ENCODE measurements at regions not wholly inside any gene's neighbourhood (a gene's known extent, or its start where the extent isn't known, plus 50 kb on each side); places are given as distances from the start of the nearest gene placed in this dataset. TPM values are rescaled to one million over a fixed set of nuclear protein-coding genes. Genes with fewer than 3 reads are reported as not detected.

GRCh38 chr11:28383456-28383855, 275.3 kb downstream of the METTL15 start:
- peaks cover 10% of the 10 kb centered on the region for H3K4me1 ChIP-seq (ENCODE audit: insufficient read depth)
- no peaks in the 10 kb centered on the region for H3K27me3 ChIP-seq (replicated peaks; ENCODE audit: insufficient read depth)
- peak; percentile 25 for DNase-seq
- H3K9me2 ChIP-seq (ENCODE audit: insufficient read depth) = no peaks in the 10 kb centered on the region
- peaks cover 12% of the 10 kb centered on the region for H3F3A ChIP-seq (ENCODE audit: insufficient read depth)
- no peaks in the 10 kb centered on the region for H3K9me3 ChIP-seq (ENCODE audit: low read depth)
- H3K27ac ChIP-seq = peak overlapping the region; percentile 85
- no peaks in the 10 kb centered on the region for H3K79me2 ChIP-seq (ENCODE audit: insufficient read depth)
- no peak overlapping the region for H2AFZ ChIP-seq
- WGBS, 2 experiments (ENCODE audit: low coverage in 1 of 2, low lambda C conversion rate in 2 of 2, missing lambda C conversion rate in 2 of 2) = 72 to 75% methylated on average over 1 of the region's 1 CpG
- H3K4me3 ChIP-seq = no peak overlapping the region
- H3K9ac ChIP-seq = peak overlapping the region; percentile 41; the same call in 1 of the 2 replicates
- H4K20me1 ChIP-seq (ENCODE audit: insufficient read depth) = no peaks in the 10 kb centered on the region
- TF ChIP-seq EZH2 (IDR thresholded peaks at IDR 0.05; ENCODE audit: insufficient read depth, poor library complexity, severe bottlenecking) = no peak
- no peak for TF ChIP-seq EZH2phosphoT487 (IDR thresholded peaks at IDR 0.05; ENCODE audit: insufficient read depth, low read depth)
- H3K4me2 ChIP-seq (ENCODE audit: unreplicated experiment) = peak overlapping the region; percentile 17
- no peaks in the 10 kb centered on the region for H3K36me3 ChIP-seq (ENCODE audit: low read depth)
- in situ Hi-C loops (cut with MboI) = no loop called here

Small RNA genes in the stretch of these regions (microRNA-seq; reads per million reads assigned to microRNA genes)
- gene MIR8068 (ENCODE audit: borderline number of aligned reads) = not detected

Small RNA genes in the stretch of these regions (small RNA-seq; reads per million reads assigned to genes)
- gene MIR8068 (ENCODE audit: low read depth, low replicate concordance) = not detected
- gene RN7SL240P (ENCODE audit: low read depth, low replicate concordance) = not detected
